Fibroblast of skin of left quadriceps (primary cell): ENCODE measurements at regions not wholly inside any gene's neighbourhood (a gene's known extent, or its start where the extent isn't known, plus 50 kb on each side); places are given as distances from the start of the nearest gene placed in this dataset.
A peak's percentile ranks its signal among the peaks of the same experiment; 100 is the strongest.

Experiments used
- DNase-seq, 2 experiments: peaks; one replicate each; pipeline ENCODE4 v3.0.0-alpha.2; 2013; ENCODE audit warnings: low read depth in 2 of 2

GRCh38 chr10:89153971-89154370, 53.1 kb downstream of the CH25H start:
- DNase-seq, result no peak

GRCh38 chr10:89153116-89153515, 54.0 kb downstream of the CH25H start:
- DNase-seq, result no peak

GRCh38 chr10:89151857-89152256, 55.3 kb downstream of the CH25H start:
- DNase-seq, result peak; percentile 70 to 76

GRCh38 chr10:89148061-89148460, 59.1 kb downstream of the CH25H start:
- no peak for DNase-seq

GRCh38 chr10:89147256-89147655, 59.9 kb downstream of the CH25H start:
- peak; percentile 93 to 94 for DNase-seq

- DNase-seq, result no peak
Measured at GRCh38 chr10:89144836-89145235, 62.3 kb downstream of the CH25H start.

- no peak for DNase-seq
Measured at GRCh38 chr10:89142590-89142989, 64.5 kb downstream of the CH25H start.

GRCh38 chr10:89138755-89139490, 68.2 kb downstream of the CH25H start:
- DNase-seq, result no peak

- DNase-seq, result no peak
Measured at GRCh38 chr10:89134963-89135362, 72.2 kb downstream of the CH25H start.

- peak; percentile 63 to 73 for DNase-seq
Measured at GRCh38 chr10:89129911-89130310, 77.2 kb downstream of the CH25H start.

GRCh38 chr10:89122433-89123051, 84.6 kb downstream of the CH25H start:
- DNase-seq, result peak in 1 of 2 experiments; percentile 14

GRCh38 chr10:89121764-89122020, 85.4 kb downstream of the CH25H start:
- DNase-seq, result no peak

- peak; percentile 29 to 33 for DNase-seq
Measured at GRCh38 chr10:89120931-89121763, 86.0 kb downstream of the CH25H start.

- no peak for DNase-seq
Measured at GRCh38 chr10:89119651-89120050, 87.5 kb downstream of the CH25H start.

GRCh38 chr10:89118091-89118490, 89.0 kb downstream of the CH25H start:
- DNase-seq, result peak; percentile 82 to 83

GRCh38 chr10:89115876-89116627, 91.1 kb downstream of the CH25H start:
- peak; percentile 45 to 58 for DNase-seq

- peak in 1 of 2 experiments; percentile 32 for DNase-seq
Measured at GRCh38 chr10:89114846-89115625, 92.1 kb downstream of the CH25H start.

- no peak for DNase-seq
Measured at GRCh38 chr10:89102735-89103134, 104.4 kb downstream of the CH25H start.

- no peak for DNase-seq
Measured at GRCh38 chr10:89101943-89102342, 105.2 kb downstream of the CH25H start.

GRCh38 chr10:89100680-89101079, 106.4 kb downstream of the CH25H start:
- no peak for DNase-seq

GRCh38 chr10:89097226-89097625, 106.6 kb downstream of the FAS start:
- no peak for DNase-seq
